ENCODE measurements at regions not wholly inside any gene's neighbourhood (a gene's known extent, or its start where the extent isn't known, plus 50 kb on each side); places are given as distances from the start of the nearest gene placed in this dataset.

DNA sequence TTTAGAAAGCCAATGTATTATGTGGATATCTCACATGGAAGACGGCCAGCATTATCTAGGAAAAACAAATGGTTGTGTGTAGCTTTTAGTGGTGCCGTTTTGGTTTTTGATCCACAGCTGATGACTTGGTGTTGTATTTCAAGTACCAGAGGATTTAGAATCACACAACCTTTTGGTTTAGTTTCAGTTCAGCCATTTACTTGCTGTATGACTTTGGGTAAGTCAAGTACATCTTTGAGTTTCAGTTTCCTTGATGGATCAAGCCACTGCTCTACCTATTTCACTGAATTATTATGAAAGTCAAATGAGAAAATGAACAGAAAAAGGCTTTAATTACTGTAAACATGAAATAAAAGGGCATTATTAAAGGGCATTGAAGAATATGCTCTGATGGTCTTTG lies 205.6 kb downstream of the ZIC3 start:
- TF ChIP-seq CTCF (IDR thresholded peaks at IDR 0.05) (no peak), EZH2 (IDR thresholded peaks at IDR 0.05; ENCODE audit: borderline replicate concordance, insufficient read depth, low read depth, low read length, poor library complexity, severe bottlenecking) (no peak)
